ENCODE measurements at regions not wholly inside any gene's neighbourhood (a gene's known extent, or its start where the extent isn't known, plus 50 kb on each side); places are given as distances from the start of the nearest gene placed in this dataset.

DNA sequence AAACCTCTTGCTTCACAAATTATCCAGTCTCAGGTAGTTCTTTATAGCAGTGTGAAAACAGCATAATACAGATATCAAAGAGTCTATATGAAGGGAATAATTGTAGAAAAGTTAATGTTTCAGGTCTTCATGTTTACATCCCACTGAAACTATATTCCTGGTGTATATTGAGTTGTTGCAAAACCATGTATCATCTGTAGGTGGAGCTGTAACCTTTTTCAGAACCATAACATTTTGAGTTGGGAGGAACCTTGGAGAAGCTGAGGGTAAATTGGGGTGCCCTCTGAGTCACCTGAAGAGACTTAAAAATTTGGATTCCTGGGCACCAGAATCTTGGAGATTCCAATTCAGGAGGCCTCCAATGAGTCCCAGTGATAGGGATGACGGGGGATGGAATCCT lies 51.9 kb upstream of the TAPT1 start:
- POLR2A ChIA-PET = no interaction called here

More for the DNA sequence above, 51.9 kb upstream of the TAPT1 start:
- CTCF ChIA-PET = no interaction called here

Measured in activated CD8-positive, alpha-beta memory T cell treated with anti-CD3 and anti-CD28 coated beads for 36 hours (primary cell).